GM06990 (cell line): ENCODE measurements at regions not wholly inside any gene's neighbourhood (a gene's known extent, or its start where the extent isn't known, plus 50 kb on each side); places are given as distances from the start of the nearest gene placed in this dataset.

Experiments
- DNase-seq: peaks from one replicate; pipeline ENCODE4 v3.0.0-alpha.2; 2011; ENCODE audit not compliant: insufficient read length; ENCODE audit errors: extremely low read depth
- H3K27me3 ChIP-seq: replicated peaks from 2 replicates; pipeline ENCODE4 v1.6.0; 2011; ENCODE audit warnings: low read length; ENCODE audit not compliant: control insufficient read depth, insufficient read depth
- H3K36me3 ChIP-seq: 2 replicates; pipeline ENCODE4 v1.5.1; 2011; ENCODE audit warnings: low read length; ENCODE audit not compliant: control insufficient read depth, insufficient read depth
- H3K4me3 ChIP-seq: replicated peaks from 2 replicates; pipeline ENCODE4 v1.5.1; 2011; ENCODE audit warnings: low read depth, mild to moderate bottlenecking, control low read depth, low read length
- CTCF ChIP-seq: IDR thresholded peaks from 2 replicates; pipeline ENCODE4 v1.5.1; 2011; ENCODE audit warnings: low read length, control low read depth, mild to moderate bottlenecking, inconsistent platforms; ENCODE audit not compliant: insufficient read depth, poor library complexity, severe bottlenecking

GRCh38 chrX:128582036-128582435 is 529.8 kb upstream of the ACTRT1 start:
- TF ChIP-seq CTCF: no peak
- Histone ChIP-seq H3K36me3 (no peaks in the 10 kb centered on the region), H3K4me3 (no peak overlapping the region), H3K27me3 (no peaks in the 10 kb centered on the region)
- DNase-seq: no peak

GRCh38 chrX:128581615-128582014 is 529.4 kb upstream of the ACTRT1 start:
- Histone ChIP-seq H3K4me3 (no peak overlapping the region), H3K36me3 (no peaks in the 10 kb centered on the region), H3K27me3 (no peaks in the 10 kb centered on the region)
- DNase-seq: no peak
- TF ChIP-seq CTCF: no peak

GRCh38 chrX:128543114-128543513 is 490.9 kb upstream of the ACTRT1 start:
- no peak for DNase-seq
- H3K36me3 ChIP-seq: no peaks in the 10 kb centered on the region
- no peak for TF ChIP-seq CTCF
- H3K4me3 ChIP-seq: no peak overlapping the region
- no peaks in the 10 kb centered on the region for H3K27me3 ChIP-seq

- H3K36me3 ChIP-seq: no peaks in the 10 kb centered on the region
- TF ChIP-seq CTCF: peak; percentile 44
- H3K4me3 ChIP-seq: no peak overlapping the region
- DNase-seq: no peak
- H3K27me3 ChIP-seq: no peaks in the 10 kb centered on the region
These were observed 466.3 kb upstream of the ACTRT1 start for GRCh38 chrX:128518508-128518907.

- Histone ChIP-seq H3K27me3 (no peaks in the 10 kb centered on the region), H3K36me3 (no peaks in the 10 kb centered on the region), H3K4me3 (no peak overlapping the region)
- TF ChIP-seq CTCF: no peak
- DNase-seq: no peak
These were observed 465.5 kb upstream of the ACTRT1 start for GRCh38 chrX:128517691-128518090.

- no peak for TF ChIP-seq CTCF
- H3K27me3 ChIP-seq: no peaks in the 10 kb centered on the region
These were observed 452.3 kb upstream of the ACTRT1 start for GRCh38 chrX:128504496-128504895.

More at GRCh38 chrX:128504496-128504895, 452.3 kb upstream of the ACTRT1 start:
- Histone ChIP-seq H3K36me3 (no peaks in the 10 kb centered on the region), H3K4me3 (no peak overlapping the region)
- no peak for DNase-seq
